ENCODE measurements at regions not wholly inside any gene's neighbourhood (a gene's known extent, or its start where the extent isn't known, plus 50 kb on each side); places are given as distances from the start of the nearest gene placed in this dataset.
"Not testable (repeated sequence)": the region's sequence is repeated elsewhere in the genome, so short reads cannot be mapped to it uniquely, and the experiment has no call there.

DNA sequence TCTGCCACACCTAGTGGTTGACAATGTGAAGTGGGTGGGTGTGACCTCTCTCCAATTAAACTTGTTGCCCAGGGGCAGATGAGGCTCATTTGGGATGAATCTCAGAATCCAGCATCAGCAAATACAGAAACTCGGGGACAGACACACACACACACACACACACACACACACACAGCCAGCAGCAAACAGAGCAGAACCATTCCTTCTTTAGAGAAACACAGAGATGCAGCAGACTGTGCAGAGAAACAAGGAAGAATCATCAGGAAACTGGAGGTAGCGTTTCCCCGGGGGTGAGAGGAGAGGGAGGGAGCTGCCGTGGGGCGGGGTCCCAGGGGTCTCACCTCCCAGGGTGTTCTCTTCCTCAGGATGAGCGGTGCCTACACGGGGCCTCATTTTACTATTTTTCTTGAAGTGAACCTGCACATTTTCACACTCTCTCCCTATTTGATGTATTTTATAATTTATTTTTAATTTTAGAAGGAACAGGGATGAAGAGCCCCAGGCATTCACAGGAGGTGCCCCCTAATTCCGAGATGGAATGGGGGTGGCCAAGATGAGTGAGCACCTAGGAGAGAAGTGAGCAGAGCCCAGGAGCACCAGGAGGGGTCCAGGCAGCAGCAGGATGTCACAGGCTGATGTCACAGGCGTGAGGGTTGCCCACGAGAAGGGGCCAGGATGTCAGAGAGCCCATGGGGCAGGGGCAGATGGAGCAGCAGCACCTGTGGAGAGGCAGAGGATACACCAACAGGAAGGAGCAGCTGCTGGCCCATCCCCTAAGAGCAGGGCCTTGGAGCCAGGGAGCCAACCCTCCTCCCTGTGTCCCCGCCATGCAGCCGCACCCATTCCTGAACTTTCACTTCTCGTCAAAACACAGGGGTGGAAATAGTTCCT is 85.3 kb upstream of the PPP2R2D start:
- DNase-seq (ENCODE audit: missing footprints) (peak; percentile 4), ATAC-seq (no peak)
- intact Hi-C loops (cut with DNase I) = no loop called here

DNA sequence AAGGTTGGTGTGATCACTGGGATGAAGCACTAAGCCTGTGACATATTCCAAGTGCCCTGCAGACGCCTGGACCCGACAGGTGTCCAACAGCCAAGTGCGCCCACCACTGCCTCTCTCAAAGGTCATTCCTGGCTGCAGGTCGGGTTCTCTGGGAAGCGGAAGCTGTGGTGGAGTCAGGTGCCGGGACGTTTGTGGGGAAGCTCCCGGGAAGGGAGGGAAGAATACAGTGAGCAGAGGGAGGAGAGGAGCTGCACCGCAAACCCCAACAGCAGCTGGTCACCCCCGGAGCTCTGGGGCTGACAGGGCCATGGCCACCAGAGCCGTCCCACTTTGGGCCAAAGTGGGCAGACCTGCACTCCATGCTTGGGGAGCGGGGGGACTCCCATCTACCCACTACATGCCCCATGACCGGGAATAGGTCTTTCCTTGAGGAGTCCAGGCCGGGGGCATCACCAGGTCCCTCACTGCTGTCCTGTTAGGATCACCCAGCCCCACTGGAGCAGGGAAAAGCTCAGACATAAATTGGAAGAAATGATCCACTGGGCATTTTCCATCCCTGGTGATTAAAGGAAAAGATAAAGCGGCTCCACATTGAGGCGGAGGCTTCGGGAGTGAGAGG is 84.5 kb upstream of the PPP2R2D start:
- DNase-seq (ENCODE audit: missing footprints) = peak; percentile 52
- intact Hi-C loops (cut with DNase I) = no loop called here
- ATAC-seq = no peak

DNA sequence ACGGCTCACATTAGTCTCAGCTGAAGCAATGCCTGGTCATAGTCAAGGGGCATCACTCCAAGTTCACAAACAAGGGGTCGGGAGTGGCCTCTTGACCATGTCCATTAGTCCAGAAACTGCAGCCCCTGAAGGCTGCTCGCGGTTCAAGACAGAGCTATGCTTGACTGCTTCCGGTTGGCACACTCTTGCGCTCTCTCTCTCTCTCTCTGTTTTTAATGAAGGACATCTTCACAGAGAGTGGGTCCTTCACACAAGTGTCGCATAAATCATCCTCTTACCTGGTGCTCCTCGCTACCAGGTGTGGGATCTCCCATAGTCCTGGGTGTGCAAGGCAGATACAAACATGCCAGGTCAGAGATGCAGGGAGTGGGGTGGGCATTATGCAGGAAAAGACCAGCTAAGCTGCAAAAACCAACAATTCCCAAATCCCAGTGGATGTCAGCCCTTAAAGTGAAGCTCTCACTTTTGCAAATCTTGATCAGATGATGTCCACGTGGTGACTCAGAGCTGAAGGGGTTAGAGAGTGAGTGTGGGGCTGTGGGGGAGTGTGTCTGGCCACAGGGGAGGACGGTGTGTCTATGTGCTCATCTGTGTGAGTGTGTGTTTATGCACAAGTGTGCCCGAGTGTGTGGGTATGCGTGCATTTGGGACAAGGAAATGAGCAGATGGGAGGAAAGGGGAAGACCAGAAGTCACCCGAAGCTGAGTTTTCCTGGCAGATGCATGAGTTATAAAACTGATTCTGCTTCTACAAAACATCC is 83.7 kb upstream of the PPP2R2D start:
- peak; percentile 31 for DNase-seq (ENCODE audit: missing footprints)
- no peak for ATAC-seq

DNA sequence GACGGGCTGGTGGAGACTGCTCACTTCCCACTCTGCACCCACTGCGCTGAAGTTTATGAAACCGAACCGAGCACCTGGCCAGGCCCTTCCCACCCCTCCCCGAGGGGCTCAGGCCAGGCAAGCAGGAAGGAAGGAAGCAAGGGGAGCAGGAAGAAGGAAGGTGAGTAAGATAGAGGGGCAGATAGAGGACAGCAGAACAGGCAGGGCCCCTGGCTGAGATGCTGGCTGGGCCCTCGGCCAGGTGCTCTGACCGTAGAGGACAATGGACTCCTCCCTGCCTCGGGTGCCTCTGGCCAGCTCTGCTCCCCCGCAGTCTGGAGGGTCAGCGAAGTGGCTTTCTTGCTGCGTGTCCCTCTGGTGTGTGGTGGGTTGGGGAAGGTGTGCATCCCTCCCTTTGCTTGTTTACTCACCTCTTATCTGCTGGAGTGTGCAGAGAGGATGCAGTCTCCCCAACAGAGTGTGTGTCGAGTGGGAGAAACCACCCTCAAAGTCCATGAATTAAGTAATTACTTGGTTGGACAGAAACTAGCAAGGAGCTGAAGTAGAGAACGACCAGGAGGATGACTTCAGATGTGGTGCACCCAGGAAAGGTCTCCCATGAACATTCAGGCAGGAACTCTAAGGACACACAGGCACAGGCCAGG is 82.8 kb upstream of the PPP2R2D start:
- ATAC-seq (no peak), DNase-seq (ENCODE audit: missing footprints) (peak; percentile 9)
- intact Hi-C loops (cut with DNase I) = no loop called here

More for the DNA sequence above, 83.7 kb upstream of the PPP2R2D start:
- intact Hi-C loops (cut with DNase I) = no loop called here

DNA sequence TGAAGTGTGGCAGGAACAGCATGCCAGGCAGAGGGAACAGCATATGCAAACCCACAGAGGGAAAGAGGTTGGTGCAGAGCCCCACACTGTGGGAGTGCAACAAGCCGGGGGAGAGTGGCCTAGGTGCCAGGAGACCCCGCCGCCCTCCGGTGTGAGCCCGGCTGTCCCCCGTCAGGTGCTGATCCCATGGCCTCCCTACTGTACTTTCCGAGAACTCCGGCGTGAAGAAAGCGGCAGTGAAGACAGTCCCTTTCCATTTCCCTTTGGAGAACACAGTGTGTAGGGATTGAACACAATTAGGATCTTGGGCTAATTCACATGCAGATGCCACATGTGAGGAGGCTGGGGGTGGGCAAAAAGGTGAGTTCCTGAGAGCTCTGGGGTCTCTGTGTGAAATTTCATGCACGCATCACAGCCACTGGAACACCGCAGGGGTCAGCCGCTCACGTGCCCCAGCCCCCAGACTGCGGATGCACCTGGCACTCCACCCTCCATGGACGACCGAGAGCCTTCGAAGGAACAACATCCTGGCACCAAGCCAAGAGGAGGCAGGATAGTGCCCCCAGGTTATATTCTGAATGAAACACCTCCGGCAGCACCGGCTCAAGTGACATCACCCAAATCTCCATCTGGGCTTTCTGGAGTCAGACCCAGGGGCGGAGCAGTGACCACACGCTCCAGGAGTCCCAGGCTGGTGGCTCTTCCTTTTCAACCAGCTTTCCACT is 82.1 kb upstream of the PPP2R2D start:
- DNase-seq (ENCODE audit: missing footprints) (peak; percentile 17), ATAC-seq (no peak)
- intact Hi-C loops (cut with DNase I) = no loop called here

DNA sequence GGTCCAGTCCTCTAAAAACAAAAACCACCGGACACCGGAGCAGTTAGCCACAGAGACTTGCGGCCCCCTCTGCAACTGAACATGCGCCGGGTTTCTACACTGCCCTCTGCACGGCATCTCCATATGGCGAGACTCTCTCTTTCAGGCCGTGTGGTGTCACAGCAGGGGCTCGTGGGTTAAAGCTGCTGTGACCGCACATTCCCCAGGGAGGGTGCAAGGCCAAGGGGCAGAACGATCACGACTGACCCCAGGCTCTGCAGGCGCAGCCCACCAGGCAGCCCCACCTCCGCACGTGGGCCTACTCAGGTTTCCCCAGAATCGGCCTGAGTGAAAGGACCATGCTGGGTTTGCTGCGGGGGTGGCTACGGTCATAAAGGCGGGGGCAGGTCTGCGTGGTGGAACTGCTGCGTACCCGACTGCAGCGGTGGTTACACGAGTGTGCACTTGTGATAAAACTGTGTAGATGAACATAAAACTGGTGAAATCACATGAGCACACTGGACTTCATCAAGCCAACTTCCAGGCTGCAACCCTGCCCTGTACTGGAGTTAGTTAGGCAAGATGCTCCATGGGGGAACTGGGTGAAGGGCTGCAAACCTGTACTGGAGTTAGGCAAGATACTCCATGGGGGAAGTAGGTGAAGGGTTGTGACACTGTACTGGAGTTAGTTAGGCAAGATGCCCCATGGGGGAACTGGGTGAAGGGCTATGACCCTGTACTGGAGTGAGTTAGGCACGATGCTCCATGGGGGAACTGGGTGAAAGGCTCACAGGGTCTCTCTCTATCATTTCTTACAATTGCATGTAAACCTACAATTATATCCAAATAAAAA is 81.4 kb upstream of the PPP2R2D start:
- intact Hi-C loops (cut with DNase I) = no loop called here
- peak; percentile 45 for DNase-seq (ENCODE audit: missing footprints)
- ATAC-seq = no peak

DNA sequence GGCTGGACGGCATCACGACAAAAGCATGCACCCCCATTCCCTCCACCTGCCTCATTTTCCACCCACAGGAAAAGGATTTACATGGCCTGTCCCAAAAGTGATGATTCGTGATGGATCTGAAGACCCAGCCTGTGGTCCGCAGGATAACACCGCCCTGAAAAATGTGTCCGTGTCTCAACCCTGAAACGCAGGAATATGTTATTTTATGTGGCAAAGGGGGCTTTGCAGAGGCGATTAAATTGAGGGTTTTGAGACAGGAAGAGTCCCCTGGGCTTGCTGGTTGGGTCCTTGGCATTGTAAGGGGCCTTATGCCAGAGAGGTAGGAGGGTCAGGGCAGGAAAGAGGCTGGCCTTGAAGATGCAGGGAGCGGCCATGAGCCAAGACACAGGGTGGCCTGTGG is 80.2 kb upstream of the PPP2R2D start:
- DNase-seq (ENCODE audit: missing footprints) = peak; percentile 22
- ATAC-seq = no peak
- intact Hi-C loops (cut with DNase I) = no loop called here

DNA sequence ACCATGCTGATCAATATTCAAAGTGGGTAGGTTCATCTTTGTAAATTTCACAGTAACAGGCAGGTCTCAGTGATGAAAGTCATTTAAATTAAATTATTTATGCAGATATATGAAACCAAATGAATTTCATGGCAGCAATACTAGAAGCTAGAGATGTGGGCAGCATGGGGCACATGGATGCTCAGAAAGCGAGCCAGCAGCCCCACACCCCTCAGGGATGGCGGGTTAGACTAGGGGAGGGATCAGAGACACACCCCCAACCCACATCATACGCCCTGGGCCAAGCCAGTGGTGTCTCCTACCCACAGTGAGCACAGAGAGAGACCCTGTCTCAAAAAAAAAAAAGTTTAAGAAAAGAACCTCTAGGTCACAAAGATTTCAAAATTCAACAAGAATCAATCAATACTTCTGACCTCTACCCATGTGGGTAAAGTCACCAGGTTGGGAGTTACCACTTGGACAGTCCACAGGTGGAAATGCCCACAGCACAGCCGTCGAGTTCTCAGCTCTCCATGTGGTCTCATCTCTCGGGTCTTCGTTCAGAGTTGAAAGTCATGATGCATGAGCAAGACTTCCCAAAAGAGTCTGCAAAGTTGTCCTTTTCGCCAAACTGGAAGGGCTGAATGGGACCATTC is 79.3 kb upstream of the PPP2R2D start:
- no peak for ATAC-seq
- DNase-seq (ENCODE audit: missing footprints) = peak; percentile 22
- intact Hi-C loops (cut with DNase I) = no loop called here

DNA sequence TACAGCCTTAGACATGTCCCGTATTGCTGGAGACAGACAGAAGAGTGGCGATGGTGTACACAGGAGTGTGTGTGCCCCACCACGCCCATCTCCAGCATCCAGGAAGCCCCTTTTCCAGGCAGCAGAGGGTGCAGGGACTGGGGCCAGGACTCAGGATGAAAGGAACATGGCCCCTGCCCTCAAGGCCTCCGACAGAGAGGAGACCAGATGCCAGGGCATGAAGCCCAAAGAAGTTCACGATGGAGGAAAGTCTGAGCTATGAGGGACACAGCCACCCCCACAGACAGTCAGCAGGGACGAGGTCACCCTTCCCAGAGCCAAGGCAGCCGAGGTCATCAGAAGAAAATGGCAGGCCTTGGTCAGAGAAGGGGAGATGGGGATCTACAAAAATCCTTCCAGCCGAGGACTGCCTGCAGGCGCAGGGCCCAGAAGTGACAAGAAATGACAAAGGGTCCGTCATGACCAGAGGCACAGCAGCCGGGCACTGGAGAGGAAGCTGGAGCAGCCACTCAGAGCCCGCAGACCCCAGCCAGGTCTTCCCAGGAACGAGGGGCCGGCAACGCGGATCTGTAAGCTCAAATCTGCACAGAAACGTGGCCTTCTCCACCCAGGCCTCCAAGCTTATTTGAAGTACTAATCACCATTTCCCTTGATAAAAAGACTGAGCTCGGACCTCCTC is 78.7 kb upstream of the PPP2R2D start:
- peak; percentile 20 for DNase-seq (ENCODE audit: missing footprints)
- intact Hi-C loops (cut with DNase I) = no loop called here
- ATAC-seq = no peak

DNA sequence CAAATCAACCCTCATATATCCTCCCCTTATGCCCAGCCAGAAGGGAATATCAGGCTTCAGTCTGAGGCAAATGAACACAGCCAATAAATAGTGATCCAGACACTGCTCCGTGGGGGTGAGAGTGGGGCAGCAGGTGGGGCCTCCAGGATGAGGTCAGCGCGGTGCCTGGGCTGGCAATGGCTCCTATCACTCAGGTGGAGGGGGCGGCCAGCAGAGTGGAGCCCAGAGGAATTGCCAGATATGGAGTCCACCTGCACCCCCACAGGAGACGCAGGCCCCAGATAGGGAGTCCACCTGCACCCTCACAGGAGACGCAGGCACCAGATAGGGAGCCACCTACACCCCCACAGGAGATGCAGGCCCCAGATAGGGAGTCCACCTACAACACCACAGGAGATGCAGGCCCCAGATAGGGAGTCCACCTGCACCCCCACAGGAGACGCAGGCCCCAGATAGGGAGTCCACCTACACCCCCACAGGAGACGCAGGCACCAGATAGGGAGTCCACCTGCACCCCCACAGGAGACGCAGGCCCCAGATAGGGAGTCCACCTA is 78.0 kb upstream of the PPP2R2D start:
- intact Hi-C loops (cut with DNase I) = no loop called here
- ATAC-seq = no peak
- DNase-seq (ENCODE audit: missing footprints) = peak; percentile 52

DNA sequence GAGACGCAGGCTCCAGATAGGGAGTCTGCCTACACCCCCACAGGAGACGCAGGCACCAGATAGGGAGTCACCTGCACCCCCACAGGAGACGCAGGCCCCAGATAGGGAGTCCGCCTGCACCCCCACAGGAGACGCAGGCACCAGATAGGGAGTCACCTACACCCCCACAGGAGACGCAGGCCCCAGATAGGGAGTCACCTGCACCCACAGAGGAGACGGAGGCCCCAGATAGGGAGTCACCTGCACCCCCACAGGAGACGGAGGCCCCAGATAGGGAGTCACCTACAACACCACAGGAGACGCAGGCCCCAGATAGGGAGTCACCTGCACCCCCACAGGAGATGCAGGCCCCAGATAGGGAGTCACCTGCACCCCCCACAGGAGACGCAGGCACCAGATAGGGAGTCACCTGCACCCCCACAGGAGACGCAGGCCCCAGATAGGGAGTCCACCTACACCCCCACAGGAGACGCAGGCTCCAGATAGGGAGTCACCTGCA is 77.2 kb upstream of the PPP2R2D start:
- intact Hi-C loops (cut with DNase I); ATAC-seq: not testable (repeated sequence)
- peak; percentile 16 for DNase-seq (ENCODE audit: missing footprints)

DNA sequence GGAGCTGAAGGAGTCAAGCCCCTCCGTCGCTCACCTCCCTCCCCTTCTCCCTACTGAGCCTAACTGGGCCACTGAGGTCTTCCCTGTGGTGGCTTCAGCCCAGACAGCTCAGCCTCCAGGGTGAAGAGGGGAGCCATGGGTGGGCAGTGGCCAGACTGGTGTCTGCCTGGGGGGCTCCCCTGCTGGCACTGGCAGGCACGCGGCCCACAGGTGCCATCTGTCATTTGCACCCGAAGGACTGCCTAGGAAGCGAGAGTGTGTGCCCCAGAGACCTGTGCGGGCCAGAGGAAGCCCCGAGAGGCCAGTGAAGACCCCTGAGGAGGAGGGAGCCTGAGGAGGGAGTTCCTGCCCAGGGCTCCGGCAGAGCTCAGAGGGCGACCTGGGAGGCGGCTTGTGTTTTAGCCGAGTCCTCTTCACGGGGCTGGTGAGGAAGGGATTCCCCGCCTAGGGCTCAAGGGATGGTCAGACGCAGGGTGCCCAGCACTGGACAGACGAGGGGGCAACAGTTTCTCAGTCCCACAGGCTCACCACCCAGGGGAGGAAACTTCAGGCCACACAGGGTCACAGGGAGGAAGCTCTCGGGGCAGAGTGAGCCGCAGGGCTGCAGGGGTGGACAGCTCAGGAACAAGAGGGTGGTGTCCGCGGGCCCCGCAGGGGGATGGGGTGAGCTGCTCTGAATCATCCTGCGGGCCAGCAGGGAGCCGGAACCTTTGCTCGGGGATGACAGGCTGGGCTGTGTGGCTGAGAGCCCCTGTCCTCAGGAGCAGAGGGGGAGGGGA is 76.2 kb upstream of the PPP2R2D start:
- intact Hi-C loops (cut with DNase I) = no loop called here
- no peak for ATAC-seq
- DNase-seq (ENCODE audit: missing footprints) = peak; percentile 16

DNA sequence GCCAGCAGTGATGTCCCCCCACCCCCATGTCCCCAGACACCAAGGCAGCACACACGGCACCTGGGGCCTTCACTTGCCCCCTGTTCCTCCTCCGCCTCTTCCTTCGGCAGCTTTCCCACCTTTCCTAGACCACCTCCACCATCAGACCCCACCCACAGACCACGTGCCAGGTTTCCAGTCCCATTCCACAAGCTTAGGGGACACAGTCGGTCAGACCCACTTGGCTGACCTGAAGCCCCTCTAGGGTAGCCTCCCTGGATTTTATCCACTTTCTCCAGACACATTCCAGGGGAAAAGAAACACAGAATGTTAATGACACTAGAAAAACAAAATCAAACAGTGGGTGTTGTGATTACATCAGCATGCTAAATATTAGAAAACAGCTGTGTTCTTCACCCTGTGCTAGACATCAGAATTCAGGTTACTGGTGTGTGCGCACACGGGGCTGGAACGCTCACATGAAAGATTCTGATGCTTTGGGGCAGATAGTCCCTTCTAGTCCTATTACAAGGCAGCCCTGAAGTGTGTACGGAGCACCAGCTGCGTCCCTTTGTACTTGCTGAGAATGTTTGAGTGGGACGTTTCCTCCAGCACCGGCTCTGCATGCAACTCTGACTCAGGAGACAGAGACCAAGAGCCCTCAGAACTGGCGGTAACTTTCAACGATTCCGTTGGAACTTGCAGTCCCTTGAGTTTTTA is 75.5 kb upstream of the PPP2R2D start:
- intact Hi-C loops (cut with DNase I) = no loop called here
- ATAC-seq = no peak
- DNase-seq (ENCODE audit: missing footprints) = peak; percentile 18

DNA sequence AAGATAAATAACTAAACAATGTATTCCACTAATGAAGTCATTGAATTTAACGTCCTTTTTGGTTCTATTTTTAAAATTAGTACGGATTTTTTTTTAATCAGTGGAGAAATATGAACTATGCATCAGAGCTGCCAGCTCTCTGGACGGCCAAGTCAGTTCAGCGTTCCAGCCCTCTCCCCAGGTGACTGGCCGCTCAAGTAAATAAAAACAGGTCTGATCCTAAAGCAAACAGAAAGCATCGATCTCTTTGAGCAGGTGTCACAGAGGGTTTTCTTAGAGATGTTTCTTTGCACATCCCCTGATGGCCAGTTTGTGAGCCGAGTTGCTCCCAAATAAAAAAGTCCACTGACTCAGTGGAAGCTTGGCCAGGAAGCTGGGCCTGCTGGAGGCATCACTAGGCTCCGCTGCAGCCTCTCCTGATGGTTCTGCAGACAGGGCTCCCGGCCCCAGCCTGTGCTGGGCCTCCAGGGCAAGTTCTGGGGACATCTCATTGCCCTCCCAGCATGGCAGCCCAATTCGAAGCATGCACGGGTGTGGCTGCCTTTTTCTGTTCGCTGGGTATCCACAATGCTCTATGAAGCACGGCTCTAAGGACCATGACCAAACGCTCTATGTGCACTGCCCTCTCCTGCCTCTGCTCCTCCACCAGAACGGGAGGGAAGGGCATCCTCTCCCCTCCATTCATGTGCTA is 74.7 kb upstream of the PPP2R2D start:
- intact Hi-C loops (cut with DNase I) = no loop called here
- DNase-seq (ENCODE audit: missing footprints) (peak; percentile 51), ATAC-seq (no peak)
